GM23248 (cell line): ENCODE measurements at regions not wholly inside any gene's neighbourhood (a gene's known extent, or its start where the extent isn't known, plus 50 kb on each side); places are given as distances from the start of the nearest gene placed in this dataset.

Experiments
- DNase-seq: peaks from one replicate; pipeline ENCODE4 v3.0.0-alpha.2; 2015
- H2AFZ ChIP-seq: fragments of 200-600 bp; sonication (generic); 2 replicates; pipeline ENCODE4 v1.6.1; 2016; ENCODE audit warnings: antibody characterized with exemption
- H3F3A ChIP-seq: fragments of 200-600 bp; sonication (generic); 2 replicates; pipeline ENCODE4 v1.6.1; 2016; ENCODE audit warnings: mild to moderate bottlenecking, antibody characterized with exemption, mixed run types; ENCODE audit not compliant: insufficient read depth
- H3K27ac ChIP-seq: fragments of 200-600 bp; sonication (generic); 2 replicates; pipeline ENCODE4 v1.5.1; 2016; ENCODE audit warnings: mild to moderate bottlenecking
- H3K27me3 ChIP-seq: fragments of 200-600 bp; sonication (generic); replicated peaks from 2 replicates; pipeline ENCODE4 v1.6.1; 2016; ENCODE audit warnings: mild to moderate bottlenecking; ENCODE audit not compliant: insufficient read depth
- H3K36me3 ChIP-seq: fragments of 200-600 bp; sonication (generic); 2 replicates; pipeline ENCODE4 v1.6.1; 2016; ENCODE audit warnings: low read depth, mild to moderate bottlenecking
- H3K4me1 ChIP-seq: fragments of 200-600 bp; sonication (generic); 2 replicates; pipeline ENCODE4 v1.6.1; 2016; ENCODE audit warnings: mild to moderate bottlenecking; ENCODE audit not compliant: insufficient read depth
- H3K4me2 ChIP-seq: fragments of 200-600 bp; sonication (generic); one replicate; pipeline ENCODE4 v1.6.1; 2016; ENCODE audit warnings: mild to moderate bottlenecking; ENCODE audit not compliant: unreplicated experiment
- H3K4me3 ChIP-seq: fragments of 200-600 bp; sonication (generic); 2 replicates; pipeline ENCODE4 v1.5.1; 2016; ENCODE audit warnings: mild to moderate bottlenecking
- H3K79me2 ChIP-seq: fragments of 200-600 bp; sonication (generic); 2 replicates; pipeline ENCODE4 v1.6.1; 2016; ENCODE audit warnings: mild to moderate bottlenecking; ENCODE audit not compliant: insufficient read depth
- H3K9ac ChIP-seq: fragments of 200-600 bp; sonication (generic); 2 replicates; pipeline ENCODE4 v1.6.1; 2016; ENCODE audit warnings: mild to moderate bottlenecking
- H3K9me2 ChIP-seq: fragments of 200-600 bp; sonication (generic); 2 replicates; pipeline ENCODE4 v1.6.1; 2016; ENCODE audit warnings: mixed run types, mild to moderate bottlenecking, moderate library complexity; ENCODE audit not compliant: insufficient read depth
- H3K9me3 ChIP-seq: fragments of 200-600 bp; sonication (generic); one replicate; pipeline ENCODE4 v1.6.1; 2017; ENCODE audit warnings: low read depth
- H4K20me1 ChIP-seq: fragments of 200-600 bp; sonication (generic); 2 replicates; pipeline ENCODE4 v1.6.0; 2016; ENCODE audit not compliant: insufficient read depth
- EZH2 ChIP-seq: fragments of 200-600 bp; sonication (generic); IDR thresholded peaks from 2 replicates; pipeline ENCODE4 v1.6.1; 2018; ENCODE audit warnings: antibody characterized with exemption, mild to moderate bottlenecking; ENCODE audit not compliant: insufficient read depth, poor library complexity, severe bottlenecking
- EZH2phosphoT487 ChIP-seq: fragments of 200-600 bp; sonication (generic); IDR thresholded peaks from 2 replicates; pipeline ENCODE4 v1.6.1; 2018; ENCODE audit warnings: antibody characterized with exemption, moderate library complexity, mild to moderate bottlenecking, low read depth; ENCODE audit not compliant: insufficient read depth
- WGBS, 2 experiments: methylation state at CpG; one replicate each; pipeline ENCODE4 v1.1.6; 2015 to 2017; ENCODE audit warnings: low lambda C conversion rate in 2 of 2, low coverage in 1 of 2; ENCODE audit errors: missing lambda C conversion rate in 2 of 2; 5-methylcytosine and 5-hydroxymethylcytosine counted together
- in situ Hi-C: fragments of 300-500 bp; cut with MboI; formaldehyde crosslinking; loops from 2 replicates; pipeline ENCODE4 v1.15.0; 2020

DNA sequence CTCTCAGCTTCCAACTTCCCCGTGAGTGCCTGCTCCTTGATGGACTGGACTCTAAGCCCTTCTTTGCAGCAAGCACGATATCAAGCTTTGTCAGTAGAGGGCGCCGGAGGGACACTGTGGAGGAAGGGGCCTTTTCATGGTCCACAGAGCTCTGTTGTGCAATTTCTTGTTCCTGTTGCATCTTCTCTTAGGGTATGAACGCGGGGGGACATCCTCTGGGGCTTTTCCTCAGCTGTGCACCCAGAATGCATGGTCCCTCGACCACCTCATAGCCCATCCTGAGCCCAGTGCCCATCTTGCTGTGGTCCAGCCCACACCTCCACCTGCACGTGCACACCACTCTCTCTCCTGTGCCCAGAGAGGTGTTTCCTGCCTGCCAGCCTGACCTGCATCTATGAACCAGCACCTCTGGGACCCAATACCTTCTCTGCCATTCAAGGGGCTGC, 556.8 kb downstream of the PTPRU start:
- no peak overlapping the region for H3K4me3 ChIP-seq
- no peaks in the 10 kb centered on the region for H3K79me2 ChIP-seq
- WGBS, 2 experiments = 9 to 12% methylated on average over 8 of the region's 8 CpGs
- H3F3A ChIP-seq = no peaks in the 10 kb centered on the region
- H3K4me2 ChIP-seq = no peak overlapping the region
- no peaks in the 10 kb centered on the region for H3K9me3 ChIP-seq
- no peak overlapping the region for H3K9ac ChIP-seq
- H4K20me1 ChIP-seq = no peaks in the 10 kb centered on the region
- peak; percentile 74 for DNase-seq
- in situ Hi-C loops = no loop called here
- no peak overlapping the region for H3K27ac ChIP-seq
- TF ChIP-seq EZH2phosphoT487 (no peak), EZH2 (no peak)
- no peak overlapping the region for H2AFZ ChIP-seq
- peaks cover 6% of the 10 kb centered on the region; the same call in 1 of the 2 replicates for H3K27me3 ChIP-seq
- no peaks in the 10 kb centered on the region for H3K9me2 ChIP-seq
- H3K36me3 ChIP-seq = no peaks in the 10 kb centered on the region
- no peaks in the 10 kb centered on the region for H3K4me1 ChIP-seq

DNA sequence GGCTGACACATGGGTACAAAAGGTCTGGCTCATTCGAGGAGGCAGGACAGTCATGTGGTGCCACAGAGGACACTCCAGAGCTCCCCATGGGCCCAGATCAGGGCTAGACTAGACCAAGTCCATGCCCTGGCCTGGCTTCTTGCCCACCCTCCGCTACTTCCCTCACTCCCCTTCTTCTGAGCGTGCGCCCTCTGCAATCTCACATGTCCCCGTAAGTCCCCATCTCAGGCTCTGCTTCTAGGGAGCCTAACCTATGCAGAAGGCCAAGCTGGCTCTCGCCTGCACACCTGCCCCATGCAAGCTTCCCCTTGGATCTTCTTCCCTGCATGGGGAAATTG, 553.6 kb downstream of the PTPRU start:
- in situ Hi-C loops = no loop called here
- 62 to 74% methylated on average over 6 of the region's 6 CpGs for WGBS, 2 experiments

DNA sequence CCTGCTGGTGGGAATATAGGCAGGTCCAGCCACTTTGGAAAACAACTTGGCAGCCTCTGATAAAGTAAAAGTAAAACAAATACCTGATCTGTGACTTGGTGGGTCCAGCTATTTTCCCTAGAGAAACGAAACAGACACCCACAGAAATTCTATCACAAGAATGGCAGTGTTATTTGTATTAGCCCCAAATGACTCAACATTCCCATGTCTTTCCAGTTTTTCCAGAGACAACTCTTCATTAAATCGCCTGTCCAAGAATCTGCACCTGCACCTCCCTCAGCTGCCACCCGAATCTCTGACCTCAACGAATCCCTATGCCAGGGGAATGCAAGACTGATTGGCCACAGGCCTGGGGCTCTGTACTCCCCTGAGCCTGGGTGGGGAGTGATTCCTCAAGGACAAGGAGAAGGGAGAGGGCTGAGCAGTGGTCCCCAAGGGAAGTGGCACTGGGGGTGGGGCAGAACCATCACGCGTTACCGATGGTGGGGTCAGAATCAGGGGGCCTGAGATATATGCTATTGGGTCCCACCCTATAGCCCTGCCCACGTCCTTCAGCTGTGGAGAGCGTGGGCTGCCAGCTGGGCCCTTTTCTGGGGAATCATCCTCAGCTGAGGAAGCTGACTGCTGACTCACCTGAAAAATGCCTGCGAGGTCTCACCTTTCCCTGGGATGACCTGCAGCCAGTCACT, 553.0 kb downstream of the PTPRU start:
- no peaks in the 10 kb centered on the region for H3F3A ChIP-seq
- no peaks in the 10 kb centered on the region for H4K20me1 ChIP-seq
- TF ChIP-seq EZH2phosphoT487 (no peak), EZH2 (no peak)
- no peak for DNase-seq
- no peaks in the 10 kb centered on the region for H3K79me2 ChIP-seq
- H3K4me2 ChIP-seq = no peak overlapping the region
- no peaks in the 10 kb centered on the region for H3K9me3 ChIP-seq
- no peak overlapping the region for H3K9ac ChIP-seq
- 25 to 33% methylated on average over 10 of the region's 10 CpGs for WGBS, 2 experiments
- H3K9me2 ChIP-seq = no peaks in the 10 kb centered on the region
- in situ Hi-C loops = no loop called here
- H2AFZ ChIP-seq = no peak overlapping the region
- no peaks in the 10 kb centered on the region for H3K36me3 ChIP-seq
- H3K27ac ChIP-seq = no peak overlapping the region
- H3K27me3 ChIP-seq = peaks cover 11% of the 10 kb centered on the region; the same call in 1 of the 2 replicates
- no peaks in the 10 kb centered on the region for H3K4me1 ChIP-seq
- H3K4me3 ChIP-seq = no peak overlapping the region

More for the DNA sequence above, 553.6 kb downstream of the PTPRU start:
- no peaks in the 10 kb centered on the region for H3K9me3 ChIP-seq
- TF ChIP-seq EZH2 = no peak
- no peak for TF ChIP-seq EZH2phosphoT487
- H3K9ac ChIP-seq = no peak overlapping the region
- H4K20me1 ChIP-seq = no peaks in the 10 kb centered on the region
- H3K4me1 ChIP-seq = no peaks in the 10 kb centered on the region
- H3F3A ChIP-seq = no peaks in the 10 kb centered on the region
- H2AFZ ChIP-seq = no peak overlapping the region
- no peaks in the 10 kb centered on the region for H3K79me2 ChIP-seq
- no peaks in the 10 kb centered on the region for H3K9me2 ChIP-seq
- H3K4me3 ChIP-seq = no peak overlapping the region
- no peak for DNase-seq
- no peak overlapping the region for H3K4me2 ChIP-seq
- H3K36me3 ChIP-seq = no peaks in the 10 kb centered on the region
- no peak overlapping the region for H3K27ac ChIP-seq
- peaks cover 11% of the 10 kb centered on the region; the same call in 1 of the 2 replicates for H3K27me3 ChIP-seq

DNA sequence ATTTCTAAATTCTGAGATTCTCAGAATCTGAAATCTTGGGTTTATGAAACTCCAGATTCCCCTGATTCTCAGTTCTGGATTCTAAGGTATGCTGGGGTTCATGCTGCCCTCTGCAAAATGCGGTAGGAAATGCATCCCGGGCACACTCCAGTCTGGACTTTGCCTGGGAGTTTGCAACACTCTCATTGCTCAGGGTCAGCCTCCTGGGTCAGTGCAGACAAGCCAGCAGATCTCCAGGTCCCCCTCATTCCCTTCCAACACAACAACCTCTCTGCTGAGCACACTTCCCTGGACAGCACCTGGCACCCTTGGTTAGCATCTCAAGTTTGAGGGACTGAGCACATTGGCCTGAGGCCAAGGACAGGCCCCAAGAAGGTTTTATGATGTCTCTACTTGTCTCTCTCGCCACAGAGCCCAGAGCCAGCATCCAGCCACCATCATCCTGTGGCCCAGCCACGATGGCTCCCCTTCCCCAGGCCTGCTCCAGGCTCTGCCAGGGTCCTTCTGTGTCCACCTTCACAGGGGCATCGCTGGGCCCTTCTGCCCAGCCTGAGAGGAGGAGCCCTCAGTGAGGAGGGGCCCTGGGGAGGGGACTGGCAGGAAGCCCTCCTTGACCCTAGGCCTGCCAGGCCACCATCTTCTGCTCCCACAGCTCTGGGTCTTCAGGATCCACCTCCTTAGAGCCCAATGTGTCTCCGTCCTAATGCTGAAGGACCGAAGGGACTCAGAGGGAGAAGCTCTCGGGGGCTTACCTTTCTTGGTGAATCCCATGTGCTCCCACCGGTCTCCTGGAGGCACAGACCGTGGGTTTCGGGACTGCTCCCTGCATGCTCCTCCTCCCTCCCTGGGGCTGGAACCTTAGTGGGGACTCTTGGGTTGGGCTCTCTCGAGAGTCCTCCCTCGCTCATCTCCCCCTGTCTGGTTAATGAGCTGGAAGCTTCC, 550.7 kb downstream of the PTPRU start:
- in situ Hi-C loops = no loop called here
- H3K9me3 ChIP-seq = no peaks in the 10 kb centered on the region
- no peak for DNase-seq
- no peaks in the 10 kb centered on the region for H3K4me1 ChIP-seq
- no peak overlapping the region for H2AFZ ChIP-seq
- peaks cover 21% of the 10 kb centered on the region; the same call in 1 of the 2 replicates for H3K27me3 ChIP-seq
- H3K27ac ChIP-seq = no peak overlapping the region
- H3K4me2 ChIP-seq = no peak overlapping the region
- no peaks in the 10 kb centered on the region for H3K9me2 ChIP-seq
- no peak overlapping the region for H3K4me3 ChIP-seq
- no peak overlapping the region for H3K9ac ChIP-seq
- no peak for TF ChIP-seq EZH2
- WGBS, 2 experiments = 57 to 63% methylated on average over 13 of the region's 13 CpGs
- no peaks in the 10 kb centered on the region for H3F3A ChIP-seq
- no peaks in the 10 kb centered on the region for H4K20me1 ChIP-seq
- no peaks in the 10 kb centered on the region for H3K36me3 ChIP-seq
- no peaks in the 10 kb centered on the region for H3K79me2 ChIP-seq
